GM12878 (cell line): ENCODE measurements at regions not wholly inside any gene's neighbourhood (a gene's known extent, or its start where the extent isn't known, plus 50 kb on each side); places are given as distances from the start of the nearest gene placed in this dataset.

Source experiments
- ATAC-seq: fragments of 200-7000 bp; cut with Tn5 transposase; 3 replicates; pipeline ENCODE4 v1.9.1; 2020; ENCODE audit warnings: mild to moderate bottlenecking, moderate library complexity
- BruUV-seq: library from RNA; stranded (reverse); fragments of 400-500 nt; replicated peaks from 2 replicates; lab custom pipeline; 2021; lab: Mats Ljungman, UMichigan
- CTCF ChIA-PET: fragments of 300-600 bp; sonication (Branson Sonifier 250); formaldehyde crosslinking; extraction: SDS; loops from one replicate; lab custom pipeline; 2021; ENCODE audit warnings: inconsistent platforms; lab: Yijun Ruan, JAX
- POLR2A ChIA-PET: fragments of 350-600 bp; formaldehyde crosslinking; extraction: SDS; loops from one replicate; lab custom pipeline; 2021; ENCODE audit warnings: inconsistent platforms; lab: Charles Lee
- RAD21 ChIA-PET: fragments of 300-600 bp; sonication (Branson Sonifier 250); formaldehyde crosslinking; loops from one replicate; lab custom pipeline; 2023; ENCODE audit warnings: antibody characterized with exemption; ENCODE audit not compliant: unreplicated experiment; lab: Charles Lee
- SMC1A ChIA-PET: fragments of 300-600 bp; sonication (Branson Sonifier 250); formaldehyde crosslinking; loops from one replicate; lab custom pipeline; 2023; ENCODE audit not compliant: unreplicated experiment, uncharacterized antibody; lab: Charles Lee
- DNase-seq: peaks from one replicate; pipeline ENCODE4 v3.0.0-alpha.2; 2011; ENCODE audit warnings: low read depth, low spot score
- FAIRE-seq: peaks from 3 replicates; lab custom pipeline; 2011; peaks lifted over from hg19 to GRCh38; lab: Jason Lieb, UNC
- H2AFZ ChIP-seq: 2 replicates; pipeline ENCODE4 v1.6.0; 2011; ENCODE audit warnings: low read depth, low read length, control low read depth; ENCODE audit not compliant: control insufficient read depth
- H3K27ac ChIP-seq: 2 replicates; pipeline ENCODE4 v1.5.1; 2011; ENCODE audit warnings: control low read depth; ENCODE audit not compliant: control insufficient read depth, insufficient read depth
- H3K27me3 ChIP-seq, 2 experiments: replicated peaks in 1 of 2; 2 replicates each; pipeline versions ENCODE4 v1.6.0 to v1.6.1; 2011; ENCODE audit warnings: low read length in 1 of 2; ENCODE audit not compliant: control insufficient read depth in 2 of 2, insufficient read depth in 2 of 2
- H3K36me3 ChIP-seq, 2 experiments: 2 replicates each; pipeline ENCODE4 v1.5.1; 2011; ENCODE audit warnings: low read length in 1 of 2; ENCODE audit not compliant: control insufficient read depth in 2 of 2, insufficient read depth in 2 of 2
- H3K4me1 ChIP-seq: 2 replicates; pipeline ENCODE4 v1.6.1; 2011; ENCODE audit warnings: mild to moderate bottlenecking, low read length, moderate library complexity, mixed read lengths; ENCODE audit not compliant: control insufficient read depth, insufficient read depth
- H3K4me2 ChIP-seq: 2 replicates; pipeline ENCODE4 v1.6.0; 2011; ENCODE audit warnings: control low read depth; ENCODE audit not compliant: control insufficient read depth, insufficient read depth
- H3K4me3 ChIP-seq: fragments of 200-600 bp; sonication (generic); 2 replicates; pipeline ENCODE4 v1.5.1; 2016
- H3K79me2 ChIP-seq: 2 replicates; pipeline ENCODE4 v1.6.0; 2011; ENCODE audit warnings: low read length; ENCODE audit not compliant: control insufficient read depth, insufficient read depth
- H3K9ac ChIP-seq: 2 replicates; pipeline ENCODE4 v1.8.0; 2011; ENCODE audit warnings: low read length, control low read depth, mixed read lengths; ENCODE audit not compliant: control insufficient read depth, insufficient read depth
- H3K9me3 ChIP-seq: replicated peaks from 3 replicates; pipeline ENCODE4 v1.5.1; 2011; ENCODE audit warnings: mild to moderate bottlenecking, low read length; ENCODE audit not compliant: control insufficient read depth, insufficient read depth
- H4K20me1 ChIP-seq: 2 replicates; pipeline ENCODE4 v1.6.0; 2011; ENCODE audit not compliant: control insufficient read depth, insufficient read depth
- BACH1 ChIP-seq: fragments of 450-650 bp; IDR thresholded peaks from 2 replicates; pipeline ENCODE4 v1.6.1; 2017; ENCODE audit warnings: mild to moderate bottlenecking, borderline replicate concordance
- EGR1 ChIP-seq, 2 experiments: IDR thresholded peaks; 1 replicate in 1 of 2; 2 replicates in 1 of 2; pipeline ENCODE4 v1.6.1; 2011 to 2012; ENCODE audit warnings: low read depth in 2 of 2, low read length in 2 of 2, borderline replicate concordance in 1 of 2, mild to moderate bottlenecking in 1 of 2, moderate library complexity in 1 of 2
- FOXM1 ChIP-seq: IDR thresholded peaks from 2 replicates; pipeline ENCODE4 v1.6.1; 2012; ENCODE audit warnings: low read depth, mild to moderate bottlenecking, inconsistent platforms, low read length, moderate library complexity
- MYC ChIP-seq: IDR thresholded peaks from 2 replicates; pipeline ENCODE4 v1.6.1; 2011; ENCODE audit warnings: mild to moderate bottlenecking, low read length, moderate library complexity, inconsistent platforms; ENCODE audit not compliant: insufficient read depth, insufficient replicate concordance, insufficient read length, severe bottlenecking
- SMAD5 ChIP-seq: IDR thresholded peaks from 2 replicates; pipeline ENCODE4 v1.6.1; 2016; ENCODE audit warnings: antibody characterized with exemption, low read depth
- TAF1 ChIP-seq: IDR thresholded peaks from 2 replicates; pipeline ENCODE4 v1.6.1; 2011; ENCODE audit warnings: mild to moderate bottlenecking, low read depth, low read length, borderline replicate concordance
- ZBED1 ChIP-seq: IDR thresholded peaks from 2 replicates; pipeline ENCODE4 v1.6.1; 2016; ENCODE audit warnings: borderline replicate concordance
- WGBS: methylation state at CpG from one replicate; pipeline ENCODE4 v1.1.6; 2016; ENCODE audit warnings: low lambda C conversion rate; ENCODE audit not compliant: insufficient replicate concordance, insufficient coverage; ENCODE audit errors: missing lambda C conversion rate; 5-methylcytosine and 5-hydroxymethylcytosine counted together
- in situ Hi-C: fragments of 300-500 bp; cut with MboI; formaldehyde crosslinking; loops from 9 replicates; pipeline ENCODE4 v1.14.3; 2018; ENCODE audit warnings: mixed read lengths
- intact Hi-C: fragments of 100-400 bp; cut with micrococcal nuclease; formaldehyde crosslinking; loops from one replicate; pipeline ENCODE4 v1.14.2; 2022; ENCODE audit not compliant: unreplicated experiment
- TF ChIP-seq, protein P1 (sequence below): IDR thresholded peaks from 2 replicates; pipeline ENCODE4 v1.6.1; 2011; ENCODE audit warnings: low read depth, low read length, improper control_type of control experiment, borderline replicate concordance
- TF ChIP-seq, protein P2 (sequence below): IDR thresholded peaks from 2 replicates; pipeline ENCODE4 v1.6.1; 2011; ENCODE audit warnings: low read depth, mild to moderate bottlenecking, low read length, moderate library complexity, borderline replicate concordance; ENCODE audit errors: extremely low read depth

DNA sequence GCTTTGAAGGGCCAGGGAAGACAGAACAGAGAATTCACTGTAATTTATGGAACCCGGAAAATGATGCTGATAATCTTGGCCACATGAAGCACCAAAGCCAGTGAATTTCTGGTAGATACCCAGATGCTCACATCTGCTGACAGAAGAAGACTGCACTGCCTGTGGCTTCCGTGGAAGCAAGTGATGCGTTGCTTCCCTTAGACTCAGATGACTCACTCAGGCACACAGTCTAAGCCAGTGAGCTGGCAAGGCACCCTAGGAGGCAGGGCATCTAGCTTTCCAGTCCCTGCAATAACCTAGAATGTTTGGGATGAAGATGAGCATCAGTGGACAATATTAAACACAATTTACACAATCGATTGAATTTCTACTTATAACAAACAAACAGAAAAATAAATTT is 284.7 kb downstream of the CMPK2 start:
- RAD21 ChIA-PET, result no interaction called here
- Histone ChIP-seq H2AFZ (no peak overlapping the region), H3K9ac (no peak overlapping the region), H3K27ac (no peak overlapping the region), H3K4me1 (no peaks in the 10 kb centered on the region), H3K79me2 (no peaks in the 10 kb centered on the region), H3K27me3 (no peaks in the 10 kb centered on the region), H4K20me1 (no peaks in the 10 kb centered on the region), H3K36me3 (no peaks in the 10 kb centered on the region), H3K4me3 (no peak overlapping the region), H3K4me2 (no peak overlapping the region), H3K9me3 (no peaks in the 10 kb centered on the region)
- no peak for DNase-seq
- SMC1A ChIA-PET, result no interaction called here
- no peak for FAIRE-seq
- POLR2A ChIA-PET, result no interaction called here
- TF ChIP-seq ZBED1 (no peak), TAF1 (no peak), BACH1 (no peak), SMAD5 (no peak), FOXM1 (no peak), MYC (no peak), EGR1 (IDR thresholded peaks at IDR 0.05; ENCODE audit: borderline replicate concordance in 1 of 2, low read depth in 2 of 2, low read length in 2 of 2) (no peak)
- TF ChIP-seq, protein P1, sequence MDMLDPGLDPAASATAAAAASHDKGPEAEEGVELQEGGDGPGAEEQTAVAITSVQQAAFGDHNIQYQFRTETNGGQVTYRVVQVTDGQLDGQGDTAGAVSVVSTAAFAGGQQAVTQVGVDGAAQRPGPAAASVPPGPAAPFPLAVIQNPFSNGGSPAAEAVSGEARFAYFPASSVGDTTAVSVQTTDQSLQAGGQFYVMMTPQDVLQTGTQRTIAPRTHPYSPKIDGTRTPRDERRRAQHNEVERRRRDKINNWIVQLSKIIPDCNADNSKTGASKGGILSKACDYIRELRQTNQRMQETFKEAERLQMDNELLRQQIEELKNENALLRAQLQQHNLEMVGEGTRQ, result no peak
- TF ChIP-seq, protein P2, sequence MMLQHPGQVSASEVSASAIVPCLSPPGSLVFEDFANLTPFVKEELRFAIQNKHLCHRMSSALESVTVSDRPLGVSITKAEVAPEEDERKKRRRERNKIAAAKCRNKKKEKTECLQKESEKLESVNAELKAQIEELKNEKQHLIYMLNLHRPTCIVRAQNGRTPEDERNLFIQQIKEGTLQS, result no peak
- intact Hi-C loops, result no loop called here
- in situ Hi-C loops, result no loop called here
- ATAC-seq, result no peak
- WGBS, result 0% methylated on average over 4 of the region's 4 CpGs
- CTCF ChIA-PET, result no interaction called here
- no TSS peak for BruUV-seq
